ENCODE measurements at regions not wholly inside any gene's neighbourhood (a gene's known extent, or its start where the extent isn't known, plus 50 kb on each side); places are given as distances from the start of the nearest gene placed in this dataset.

GRCh38 chr12:107894589-107894988 is 120.1 kb downstream of the ASCL4 start:
- H3F3A ChIP-seq (ENCODE audit: control insufficient read depth, insufficient read depth): no peaks in the 10 kb centered on the region
- H3K79me2 ChIP-seq (ENCODE audit: control insufficient read depth, low read length): no peaks in the 10 kb centered on the region
- no peaks in the 10 kb centered on the region for H3K9me2 ChIP-seq (replicated peaks; ENCODE audit: control insufficient read depth, low read length)
- no peaks in the 10 kb centered on the region for H3K36me3 ChIP-seq (ENCODE audit: control insufficient read depth, low read length)
- no peaks in the 10 kb centered on the region for H3K9me3 ChIP-seq (ENCODE audit: control insufficient read depth, insufficient read depth, low read length)
- no peak overlapping the region for H3K27ac ChIP-seq (ENCODE audit: low read depth, low read length)
- no peaks in the 10 kb centered on the region for H3K4me1 ChIP-seq (ENCODE audit: control insufficient read depth, low read length)
- H3K4me3 ChIP-seq (ENCODE audit: low read length): no peak overlapping the region
- no peak overlapping the region for H3K4me2 ChIP-seq (ENCODE audit: low read length)
- no peaks in the 10 kb centered on the region for H3K27me3 ChIP-seq (ENCODE audit: control insufficient read depth, low read length)
- no peaks in the 10 kb centered on the region for H4K20me1 ChIP-seq (ENCODE audit: control insufficient read depth, insufficient read depth, low read depth, low read length)
- no peak for TF ChIP-seq EZH2phosphoT487 (IDR thresholded peaks at IDR 0.05; ENCODE audit: borderline replicate concordance, low read length)
- no peak for TF ChIP-seq CTCF (IDR thresholded peaks at IDR 0.05; ENCODE audit: low read depth, low read length, poor library complexity, severe bottlenecking)

- Histone ChIP-seq H3K27me3 (ENCODE audit: control insufficient read depth, low read length) (no peaks in the 10 kb centered on the region), H3K4me3 (ENCODE audit: low read length) (no peak overlapping the region), H3F3A (ENCODE audit: control insufficient read depth, insufficient read depth) (no peaks in the 10 kb centered on the region), H4K20me1 (ENCODE audit: control insufficient read depth, insufficient read depth, low read depth, low read length) (no peaks in the 10 kb centered on the region), H3K27ac (ENCODE audit: low read depth, low read length) (no peak overlapping the region), H3K36me3 (ENCODE audit: control insufficient read depth, low read length) (no peaks in the 10 kb centered on the region), H3K79me2 (ENCODE audit: control insufficient read depth, low read length) (no peaks in the 10 kb centered on the region), H3K4me2 (ENCODE audit: low read length) (no peak overlapping the region), H3K4me1 (ENCODE audit: control insufficient read depth, low read length) (no peaks in the 10 kb centered on the region), H3K9me3 (ENCODE audit: control insufficient read depth, insufficient read depth, low read length) (no peaks in the 10 kb centered on the region), H3K9me2 (replicated peaks; ENCODE audit: control insufficient read depth, low read length) (no peaks in the 10 kb centered on the region)
- TF ChIP-seq CTCF (IDR thresholded peaks at IDR 0.05; ENCODE audit: low read depth, low read length, poor library complexity, severe bottlenecking) (no peak), EZH2phosphoT487 (IDR thresholded peaks at IDR 0.05; ENCODE audit: borderline replicate concordance, low read length) (no peak)
Observed at GRCh38 chr12:107895966-107896365, 121.5 kb downstream of the ASCL4 start.

- TF ChIP-seq CTCF (IDR thresholded peaks at IDR 0.05; ENCODE audit: low read depth, low read length, poor library complexity, severe bottlenecking) (no peak), EZH2phosphoT487 (IDR thresholded peaks at IDR 0.05; ENCODE audit: borderline replicate concordance, low read length) (no peak)
- Histone ChIP-seq H4K20me1 (ENCODE audit: control insufficient read depth, insufficient read depth, low read depth, low read length) (no peaks in the 10 kb centered on the region), H3F3A (ENCODE audit: control insufficient read depth, insufficient read depth) (no peaks in the 10 kb centered on the region), H3K36me3 (ENCODE audit: control insufficient read depth, low read length) (no peaks in the 10 kb centered on the region), H3K9me3 (ENCODE audit: control insufficient read depth, insufficient read depth, low read length) (no peaks in the 10 kb centered on the region), H3K27ac (ENCODE audit: low read depth, low read length) (no peak overlapping the region), H3K27me3 (ENCODE audit: control insufficient read depth, low read length) (no peaks in the 10 kb centered on the region), H3K79me2 (ENCODE audit: control insufficient read depth, low read length) (no peaks in the 10 kb centered on the region), H3K4me3 (ENCODE audit: low read length) (no peak overlapping the region), H3K4me2 (ENCODE audit: low read length) (no peak overlapping the region), H3K4me1 (ENCODE audit: control insufficient read depth, low read length) (peaks cover 21% of the 10 kb centered on the region), H3K9me2 (replicated peaks; ENCODE audit: control insufficient read depth, low read length) (no peaks in the 10 kb centered on the region)
Observed at GRCh38 chr12:107900588-107900987, 126.1 kb downstream of the ASCL4 start.

All from DOHH2 (cell line).